ENCODE measurements at regions not wholly inside any gene's neighbourhood (a gene's known extent, or its start where the extent isn't known, plus 50 kb on each side); places are given as distances from the start of the nearest gene placed in this dataset.

DNA sequence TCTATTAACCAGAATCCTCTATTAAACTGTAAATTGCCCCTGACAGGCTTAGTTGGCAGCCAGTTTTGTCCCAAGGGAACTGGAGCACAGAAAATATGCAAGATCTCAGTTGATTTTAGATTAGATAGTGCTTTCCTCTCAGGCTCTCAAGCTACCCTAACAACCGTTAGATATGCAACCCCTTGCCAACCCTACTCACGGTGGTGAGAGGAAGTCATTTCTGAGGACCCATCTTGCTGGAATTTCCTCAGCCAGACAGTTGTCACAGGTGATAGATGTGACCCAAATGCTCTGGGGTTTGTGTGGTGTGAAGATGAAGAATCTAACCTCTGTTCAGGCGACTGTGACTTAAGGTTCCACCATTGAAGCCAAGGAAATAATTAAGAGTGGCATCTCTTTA lies 447.1 kb downstream of the MID1IP1 start:
- 0 out of 2 replicates have a peak, but pooled peaks cover 6% of the 10 kb centered on the region for H3K27me3 ChIP-seq (ENCODE audit: low read depth, low read length)
- no peaks in the 10 kb centered on the region for H3K9me3 ChIP-seq (ENCODE audit: insufficient read depth, low read length)
- H2AFZ ChIP-seq (ENCODE audit: low read depth, low read length) = no peak overlapping the region
- H3K36me3 ChIP-seq (replicated peaks; ENCODE audit: low read depth, low read length) = no peaks in the 10 kb centered on the region
- TF ChIP-seq EZH2phosphoT487 (IDR thresholded peaks at IDR 0.05; ENCODE audit: low read depth) = no peak
- TF ChIP-seq, protein P1, sequence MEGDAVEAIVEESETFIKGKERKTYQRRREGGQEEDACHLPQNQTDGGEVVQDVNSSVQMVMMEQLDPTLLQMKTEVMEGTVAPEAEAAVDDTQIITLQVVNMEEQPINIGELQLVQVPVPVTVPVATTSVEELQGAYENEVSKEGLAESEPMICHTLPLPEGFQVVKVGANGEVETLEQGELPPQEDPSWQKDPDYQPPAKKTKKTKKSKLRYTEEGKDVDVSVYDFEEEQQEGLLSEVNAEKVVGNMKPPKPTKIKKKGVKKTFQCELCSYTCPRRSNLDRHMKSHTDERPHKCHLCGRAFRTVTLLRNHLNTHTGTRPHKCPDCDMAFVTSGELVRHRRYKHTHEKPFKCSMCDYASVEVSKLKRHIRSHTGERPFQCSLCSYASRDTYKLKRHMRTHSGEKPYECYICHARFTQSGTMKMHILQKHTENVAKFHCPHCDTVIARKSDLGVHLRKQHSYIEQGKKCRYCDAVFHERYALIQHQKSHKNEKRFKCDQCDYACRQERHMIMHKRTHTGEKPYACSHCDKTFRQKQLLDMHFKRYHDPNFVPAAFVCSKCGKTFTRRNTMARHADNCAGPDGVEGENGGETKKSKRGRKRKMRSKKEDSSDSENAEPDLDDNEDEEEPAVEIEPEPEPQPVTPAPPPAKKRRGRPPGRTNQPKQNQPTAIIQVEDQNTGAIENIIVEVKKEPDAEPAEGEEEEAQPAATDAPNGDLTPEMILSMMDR (IDR thresholded peaks at IDR 0.05; ENCODE audit: low read depth, low read length) = no peak
- H3K79me2 ChIP-seq (ENCODE audit: low read length) = no peaks in the 10 kb centered on the region
- H4K20me1 ChIP-seq (ENCODE audit: insufficient read depth, low read length) = no peaks in the 10 kb centered on the region
- no peak overlapping the region for H3K4me3 ChIP-seq (ENCODE audit: low read length)
- no peak overlapping the region for H3K4me2 ChIP-seq (ENCODE audit: low read length)
- no peak overlapping the region for H3K9ac ChIP-seq (ENCODE audit: low read length)
- no peak overlapping the region for H3K27ac ChIP-seq (ENCODE audit: low read length)
- no peaks in the 10 kb centered on the region for H3K4me1 ChIP-seq (ENCODE audit: low read length)

DNA sequence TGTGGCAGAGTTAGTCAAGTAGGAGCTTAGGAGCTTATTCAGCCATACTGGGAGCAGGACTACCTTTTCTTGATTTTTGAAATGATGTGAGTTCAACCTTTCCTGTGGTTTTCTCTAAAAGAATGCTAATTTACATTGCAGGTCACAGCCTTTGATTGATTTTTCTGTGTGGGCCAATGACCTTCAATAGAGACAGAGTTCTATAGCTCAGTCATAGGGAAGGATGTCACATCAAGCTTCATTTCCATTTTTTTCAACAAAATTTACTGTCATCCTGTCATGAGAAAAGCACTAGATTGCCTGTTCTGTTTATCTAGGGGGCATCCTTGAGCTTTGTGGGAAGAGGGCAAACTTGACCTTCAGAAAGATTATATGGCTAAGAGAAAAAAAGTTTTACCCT lies 448.7 kb downstream of the MID1IP1 start:
- no peak overlapping the region for H3K9ac ChIP-seq (ENCODE audit: low read length)
- 0 out of 2 replicates have a peak, but pooled peaks cover 6% of the 10 kb centered on the region for H3K27me3 ChIP-seq (ENCODE audit: low read depth, low read length)
- H3K4me1 ChIP-seq (ENCODE audit: low read length) = no peaks in the 10 kb centered on the region
- H3K27ac ChIP-seq (ENCODE audit: low read length) = no peak overlapping the region
- no peak overlapping the region for H3K4me2 ChIP-seq (ENCODE audit: low read length)
- TF ChIP-seq, protein P1 (IDR thresholded peaks at IDR 0.05; ENCODE audit: low read depth, low read length) = peak; percentile 12; the same call in 1 of the 2 replicates
- TF ChIP-seq EZH2phosphoT487 (IDR thresholded peaks at IDR 0.05; ENCODE audit: low read depth) = no peak
- no peaks in the 10 kb centered on the region for H3K36me3 ChIP-seq (replicated peaks; ENCODE audit: low read depth, low read length)
- no peaks in the 10 kb centered on the region for H3K79me2 ChIP-seq (ENCODE audit: low read length)
- no peak overlapping the region for H2AFZ ChIP-seq (ENCODE audit: low read depth, low read length)
- H3K4me3 ChIP-seq (ENCODE audit: low read length) = no peak overlapping the region
- H3K9me3 ChIP-seq (ENCODE audit: insufficient read depth, low read length) = no peaks in the 10 kb centered on the region
- no peaks in the 10 kb centered on the region for H4K20me1 ChIP-seq (ENCODE audit: insufficient read depth, low read length)

DNA sequence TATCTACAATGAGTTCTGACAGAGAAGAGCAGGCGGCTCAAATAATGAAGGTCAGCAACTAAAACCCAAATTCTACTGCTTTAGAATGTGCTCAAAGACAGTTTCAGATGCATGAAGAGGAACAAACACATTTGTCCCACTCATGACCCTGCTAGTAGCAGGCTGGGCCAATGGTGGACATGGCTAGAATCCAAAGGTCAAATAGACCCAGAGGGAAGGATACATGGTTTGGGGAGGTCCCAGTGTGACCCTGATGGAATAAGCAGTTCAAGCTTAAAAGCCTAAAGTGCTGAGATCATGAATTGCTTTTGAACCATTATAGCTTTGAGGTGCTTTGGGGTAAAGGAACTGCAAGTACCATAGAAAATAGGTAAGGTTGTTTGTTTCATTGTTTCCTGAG lies 450.7 kb downstream of the MID1IP1 start:
- Histone ChIP-seq H4K20me1 (ENCODE audit: insufficient read depth, low read length) (no peaks in the 10 kb centered on the region), H3K79me2 (ENCODE audit: low read length) (no peaks in the 10 kb centered on the region), H3K4me3 (ENCODE audit: low read length) (no peak overlapping the region), H3K4me2 (ENCODE audit: low read length) (no peak overlapping the region), H3K27me3 (ENCODE audit: low read depth, low read length) (0 out of 2 replicates have a peak, but pooled peaks cover 6% of the 10 kb centered on the region), H3K9me3 (ENCODE audit: insufficient read depth, low read length) (no peaks in the 10 kb centered on the region), H3K9ac (ENCODE audit: low read length) (no peak overlapping the region), H2AFZ (ENCODE audit: low read depth, low read length) (no peak overlapping the region), H3K4me1 (ENCODE audit: low read length) (no peaks in the 10 kb centered on the region), H3K36me3 (replicated peaks; ENCODE audit: low read depth, low read length) (no peaks in the 10 kb centered on the region), H3K27ac (ENCODE audit: low read length) (no peak overlapping the region)
- TF ChIP-seq EZH2phosphoT487 (IDR thresholded peaks at IDR 0.05; ENCODE audit: low read depth) = no peak
- TF ChIP-seq, protein P1 (IDR thresholded peaks at IDR 0.05; ENCODE audit: low read depth, low read length) = no peak

DNA sequence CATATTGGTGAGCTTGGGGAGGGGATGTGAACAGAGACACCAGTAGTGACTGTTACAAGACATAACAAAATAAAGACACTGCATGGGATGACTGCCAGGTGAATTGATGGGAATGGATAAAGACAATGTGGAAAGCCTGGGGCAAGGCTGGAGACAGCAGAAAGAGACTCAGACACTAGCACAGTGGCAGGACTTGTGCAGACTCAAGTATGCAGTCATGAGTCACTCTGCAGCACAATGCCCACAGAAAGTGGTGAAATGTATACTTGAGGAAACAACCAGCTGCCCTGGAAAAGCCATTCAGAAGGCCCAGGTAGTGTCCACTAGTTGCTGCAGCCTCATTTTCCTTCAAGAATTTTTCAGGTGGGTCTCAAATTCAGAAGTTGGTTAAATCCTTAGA lies 452.3 kb downstream of the MID1IP1 start:
- Histone ChIP-seq H3K27ac (ENCODE audit: low read length) (no peak overlapping the region), H3K27me3 (ENCODE audit: low read depth, low read length) (0 out of 2 replicates have a peak, but pooled peaks cover 6% of the 10 kb centered on the region), H3K9me3 (ENCODE audit: insufficient read depth, low read length) (no peaks in the 10 kb centered on the region), H3K4me3 (ENCODE audit: low read length) (no peak overlapping the region), H3K79me2 (ENCODE audit: low read length) (no peaks in the 10 kb centered on the region), H3K9ac (ENCODE audit: low read length) (no peak overlapping the region), H3K4me1 (ENCODE audit: low read length) (no peaks in the 10 kb centered on the region), H2AFZ (ENCODE audit: low read depth, low read length) (no peak overlapping the region), H4K20me1 (ENCODE audit: insufficient read depth, low read length) (no peaks in the 10 kb centered on the region), H3K36me3 (replicated peaks; ENCODE audit: low read depth, low read length) (no peaks in the 10 kb centered on the region), H3K4me2 (ENCODE audit: low read length) (no peak overlapping the region)
- TF ChIP-seq, protein P1 (IDR thresholded peaks at IDR 0.05; ENCODE audit: low read depth, low read length) = no peak
- no peak for TF ChIP-seq EZH2phosphoT487 (IDR thresholded peaks at IDR 0.05; ENCODE audit: low read depth)

All from OCI-LY3 (cell line).